PFSK-1 (cell line): ENCODE measurements at regions not wholly inside any gene's neighbourhood (a gene's known extent, or its start where the extent isn't known, plus 50 kb on each side); places are given as distances from the start of the nearest gene placed in this dataset.

ENCODE experiments used
- FOXP2 ChIP-seq: optimal IDR thresholded peaks from 2 replicates; pipeline ENCODE3; 2011; ENCODE audit warnings: borderline replicate concordance, control low read depth, inconsistent platforms; ENCODE audit not compliant: insufficient read depth; ENCODE audit errors: extremely low read length, extremely low read depth
- POLR2AphosphoS5 ChIP-seq: IDR thresholded peaks from 2 replicates; pipeline ENCODE4 v1.6.1; 2012; ENCODE audit warnings: low read depth, mild to moderate bottlenecking, control low read depth, low read length, moderate library complexity
- REST ChIP-seq, 2 experiments: IDR thresholded peaks; 2 replicates each; pipeline versions ENCODE4 v1.6.1 to v1.8.0; 2011 to 2012; ENCODE audit warnings: low read depth in 2 of 2, low read length in 2 of 2, control low read depth in 1 of 2, inconsistent platforms in 1 of 2, mild to moderate bottlenecking in 1 of 2, moderate library complexity in 1 of 2; ENCODE audit not compliant: insufficient read depth in 1 of 2
- SIN3A ChIP-seq: IDR thresholded peaks from 2 replicates; pipeline ENCODE4 v1.6.1; 2012; ENCODE audit warnings: mild to moderate bottlenecking, low read length, moderate library complexity, borderline replicate concordance; ENCODE audit not compliant: insufficient read depth
- TAF1 ChIP-seq: IDR thresholded peaks from 2 replicates; pipeline ENCODE4 v1.6.1; 2012; ENCODE audit warnings: low read length, control low read depth, borderline replicate concordance; ENCODE audit not compliant: insufficient read depth

- no peak for TF ChIP-seq SIN3A
- no peak for TF ChIP-seq POLR2AphosphoS5
- TF ChIP-seq REST (IDR thresholded peaks at IDR 0.05; ENCODE audit: insufficient read depth in 1 of 2, low read depth in 2 of 2, low read length in 2 of 2) = no peak
- no peak for TF ChIP-seq TAF1
- no peak for TF ChIP-seq FOXP2
Measured at GRCh38 chr17:55964191-55964590, 189.1 kb upstream of the ANKFN1 start.
